ENCODE measurements at regions not wholly inside any gene's neighbourhood (a gene's known extent, or its start where the extent isn't known, plus 50 kb on each side); places are given as distances from the start of the nearest gene placed in this dataset.

DNA sequence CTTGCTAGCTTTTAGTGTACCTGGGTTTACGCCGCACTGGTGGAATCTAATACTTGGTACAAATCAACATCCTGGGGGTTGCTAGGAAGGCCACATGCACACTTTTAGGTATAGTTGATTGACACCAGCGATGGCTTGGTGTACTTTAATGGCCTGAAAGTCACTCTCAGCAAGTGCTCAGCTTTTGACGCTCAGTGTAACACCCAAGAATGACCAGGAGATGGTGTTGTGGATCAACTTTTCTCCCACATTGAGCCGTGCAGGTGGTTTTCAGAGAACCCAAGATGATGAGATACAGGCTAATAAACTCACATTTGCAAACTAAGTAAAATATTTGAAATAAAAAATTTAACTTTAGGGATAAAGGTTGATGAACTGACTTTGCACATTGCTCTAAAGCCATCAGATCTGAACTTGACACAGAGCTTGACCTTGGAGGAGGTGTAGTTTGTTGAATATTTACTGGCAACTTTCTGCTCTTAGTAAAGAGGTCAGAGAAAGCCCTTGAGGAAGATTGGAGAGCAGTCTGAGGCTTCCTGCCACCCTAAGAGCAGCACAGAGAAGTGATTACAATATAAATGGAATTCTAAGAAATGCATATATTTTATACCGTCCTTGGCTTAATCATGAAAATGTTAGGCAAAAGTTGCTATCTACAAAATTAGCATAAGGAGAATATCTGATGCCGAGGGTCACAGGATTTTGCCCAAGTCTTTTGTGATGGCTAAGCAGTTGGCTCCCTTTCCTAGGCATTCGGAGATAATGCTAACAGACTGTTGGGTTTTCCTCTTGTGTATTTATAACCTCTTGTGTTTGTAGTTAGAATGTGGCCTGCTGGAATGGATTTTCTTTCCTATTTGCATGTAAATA is 143.4 kb upstream of the RASGRP1 start:
- ATAC-seq (peak; percentile 88), DNase-seq (no peak)

DNA sequence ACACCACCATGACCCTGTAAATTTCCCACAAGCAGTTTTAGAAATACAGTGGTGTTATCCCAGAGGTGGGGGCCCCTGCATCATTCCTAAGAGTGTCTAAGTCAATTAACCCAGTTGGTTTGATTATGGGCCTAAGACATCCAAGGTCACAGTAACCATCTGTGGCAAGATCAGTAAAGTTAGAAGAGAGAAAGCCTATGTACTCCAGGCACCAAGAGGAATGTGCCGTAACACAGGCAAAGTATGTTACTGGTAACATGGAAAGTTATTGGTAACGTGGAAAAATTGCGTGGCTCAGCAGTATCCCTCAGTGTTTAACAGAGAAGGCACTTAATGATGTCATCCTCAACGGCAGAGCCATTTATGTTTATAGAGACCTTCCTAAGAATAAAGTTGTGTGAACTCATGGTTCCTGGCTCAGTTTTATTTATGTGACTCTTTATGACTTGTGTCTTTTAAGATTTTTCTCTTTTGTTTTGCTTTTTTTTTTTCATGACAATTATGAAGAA is 144.1 kb upstream of the RASGRP1 start:
- Histone ChIP-seq H3K36me3 (no peaks in the 10 kb centered on the region), H3K4me3 (no peak overlapping the region), H3K4me1 (no peaks in the 10 kb centered on the region), H3K9me3 (no peaks in the 10 kb centered on the region), H3K27ac (no peak overlapping the region), H3K27me3 (no peaks in the 10 kb centered on the region)
- DNase-seq: no peak
- ATAC-seq: no peak
- intact Hi-C loops (cut with DNase I): no loop called here
- TF ChIP-seq, protein P1, sequence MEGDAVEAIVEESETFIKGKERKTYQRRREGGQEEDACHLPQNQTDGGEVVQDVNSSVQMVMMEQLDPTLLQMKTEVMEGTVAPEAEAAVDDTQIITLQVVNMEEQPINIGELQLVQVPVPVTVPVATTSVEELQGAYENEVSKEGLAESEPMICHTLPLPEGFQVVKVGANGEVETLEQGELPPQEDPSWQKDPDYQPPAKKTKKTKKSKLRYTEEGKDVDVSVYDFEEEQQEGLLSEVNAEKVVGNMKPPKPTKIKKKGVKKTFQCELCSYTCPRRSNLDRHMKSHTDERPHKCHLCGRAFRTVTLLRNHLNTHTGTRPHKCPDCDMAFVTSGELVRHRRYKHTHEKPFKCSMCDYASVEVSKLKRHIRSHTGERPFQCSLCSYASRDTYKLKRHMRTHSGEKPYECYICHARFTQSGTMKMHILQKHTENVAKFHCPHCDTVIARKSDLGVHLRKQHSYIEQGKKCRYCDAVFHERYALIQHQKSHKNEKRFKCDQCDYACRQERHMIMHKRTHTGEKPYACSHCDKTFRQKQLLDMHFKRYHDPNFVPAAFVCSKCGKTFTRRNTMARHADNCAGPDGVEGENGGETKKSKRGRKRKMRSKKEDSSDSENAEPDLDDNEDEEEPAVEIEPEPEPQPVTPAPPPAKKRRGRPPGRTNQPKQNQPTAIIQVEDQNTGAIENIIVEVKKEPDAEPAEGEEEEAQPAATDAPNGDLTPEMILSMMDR (IDR thresholded peaks at IDR 0.05): no peak

More for the DNA sequence above, 143.4 kb upstream of the RASGRP1 start:
- TF ChIP-seq, protein P1 (IDR thresholded peaks at IDR 0.05): peak; percentile 67
- Histone ChIP-seq H3K36me3 (no peaks in the 10 kb centered on the region), H3K9me3 (no peaks in the 10 kb centered on the region), H3K4me1 (no peaks in the 10 kb centered on the region), H3K4me3 (no peak overlapping the region), H3K27me3 (no peaks in the 10 kb centered on the region), H3K27ac (no peak overlapping the region)
- intact Hi-C loops (cut with DNase I): no loop called here

DNA sequence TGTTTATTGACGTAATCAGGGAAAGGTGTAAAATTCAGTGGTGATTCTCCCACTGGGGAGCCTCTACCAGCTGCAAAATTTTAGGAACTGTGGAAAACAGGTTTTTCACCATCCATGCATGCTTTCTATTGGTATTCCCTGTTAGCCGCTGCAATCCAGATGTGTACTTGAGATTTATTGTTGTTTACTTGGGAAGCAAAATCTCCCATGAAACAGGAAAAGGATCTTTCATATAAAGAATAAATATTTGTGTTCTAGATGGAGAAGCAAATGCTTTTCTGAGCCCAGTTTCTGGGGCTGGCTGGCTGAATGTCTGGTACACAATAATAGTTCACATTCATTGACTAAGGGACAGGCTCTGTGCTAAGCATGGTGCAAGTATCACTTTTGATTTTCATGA is 144.6 kb upstream of the RASGRP1 start:
- ATAC-seq (no peak), DNase-seq (no peak)
- no peak overlapping the region for H3K4me3 ChIP-seq
- no peaks in the 10 kb centered on the region for H3K27me3 ChIP-seq
- TF ChIP-seq, protein P1 (IDR thresholded peaks at IDR 0.05): no peak
- no peaks in the 10 kb centered on the region for H3K4me1 ChIP-seq
- H3K9me3 ChIP-seq: no peaks in the 10 kb centered on the region
- intact Hi-C loops (cut with DNase I): no loop called here
- H3K27ac ChIP-seq: no peak overlapping the region
- no peaks in the 10 kb centered on the region for H3K36me3 ChIP-seq

DNA sequence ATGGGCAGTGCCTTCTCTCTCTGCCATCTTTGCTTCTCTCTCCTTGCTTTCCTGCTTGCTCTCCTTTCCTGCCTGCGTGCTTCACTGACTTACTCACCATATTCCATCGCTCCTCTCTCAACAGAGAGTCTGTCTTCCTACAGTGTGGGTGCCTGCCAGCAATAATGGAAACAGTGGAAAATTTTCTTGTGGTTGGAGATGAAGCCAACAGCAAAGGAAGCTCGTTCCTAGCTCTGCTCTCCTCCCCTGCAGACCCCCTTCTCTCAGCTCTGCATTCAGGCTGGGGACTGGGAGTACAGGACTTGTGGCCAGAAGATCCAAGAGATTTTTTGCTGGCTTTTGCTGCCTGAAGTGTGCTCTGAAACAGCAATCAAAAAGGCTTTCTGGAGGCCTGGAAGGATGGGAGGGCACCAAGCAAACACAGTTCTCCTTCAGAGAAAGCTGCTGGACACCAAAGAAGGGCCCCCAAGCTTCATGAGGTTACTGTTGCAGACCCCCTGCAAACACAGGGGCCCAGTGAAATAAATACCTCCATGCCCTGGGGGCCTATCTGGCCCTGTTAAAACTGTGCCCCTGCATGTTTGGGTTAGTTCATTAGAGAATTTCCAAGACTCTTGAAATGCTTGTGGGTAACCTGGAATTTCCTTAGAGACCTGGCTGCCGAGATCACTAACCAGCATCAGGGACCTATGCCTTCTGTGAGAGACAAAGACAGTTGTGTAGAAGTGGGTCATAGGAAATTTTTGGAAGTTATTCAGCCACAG is 149.9 kb upstream of the RASGRP1 start:
- no peak for DNase-seq
- intact Hi-C loops (cut with DNase I): no loop called here
- ATAC-seq: no peak
- no peak overlapping the region for H3K27ac ChIP-seq
- TF ChIP-seq, protein P1 (IDR thresholded peaks at IDR 0.05): no peak
- no peaks in the 10 kb centered on the region for H3K9me3 ChIP-seq
- H3K27me3 ChIP-seq: no peaks in the 10 kb centered on the region
- no peak overlapping the region for H3K4me3 ChIP-seq
- H3K4me1 ChIP-seq: no peaks in the 10 kb centered on the region
- H3K36me3 ChIP-seq: no peaks in the 10 kb centered on the region

DNA sequence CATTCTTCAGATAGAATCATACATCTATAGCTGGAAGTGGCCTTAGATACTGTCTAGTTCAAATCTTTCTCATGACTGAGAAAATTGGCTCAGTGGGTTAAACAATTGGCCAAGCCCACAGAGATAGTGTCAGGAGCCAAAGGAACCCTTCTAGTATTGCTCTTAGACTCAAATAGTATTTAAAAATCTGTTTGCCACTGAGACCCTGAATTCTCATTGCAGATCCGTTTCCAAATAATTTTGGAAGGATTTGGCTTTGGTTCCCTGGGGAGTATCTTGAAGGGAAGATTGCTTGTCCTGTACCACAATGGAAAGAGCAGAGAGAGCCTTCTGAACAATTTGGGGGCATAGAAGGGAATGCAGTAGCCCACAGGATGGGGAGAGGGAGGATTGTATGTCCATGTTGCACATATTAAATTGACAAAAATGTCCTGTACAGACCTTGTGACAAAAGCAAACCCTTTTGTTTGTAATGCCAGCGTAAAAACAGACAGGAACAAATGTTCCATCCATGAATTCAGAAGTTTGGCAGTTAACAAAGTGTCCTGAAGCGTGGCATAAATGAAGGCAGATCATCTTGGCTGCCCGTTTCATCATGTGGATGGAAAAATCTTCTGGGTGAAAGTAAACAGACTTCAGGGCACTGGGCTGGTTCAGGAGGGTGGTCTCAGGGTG is 156.4 kb upstream of the RASGRP1 start:
- TF ChIP-seq, protein P1 (IDR thresholded peaks at IDR 0.05): no peak
- H3K4me3 ChIP-seq: no peak overlapping the region
- no peaks in the 10 kb centered on the region for H3K9me3 ChIP-seq
- intact Hi-C loops (cut with DNase I): no loop called here
- H3K4me1 ChIP-seq: no peaks in the 10 kb centered on the region
- no peaks in the 10 kb centered on the region for H3K27me3 ChIP-seq
- H3K36me3 ChIP-seq: no peaks in the 10 kb centered on the region
- H3K27ac ChIP-seq: no peak overlapping the region
- ATAC-seq (no peak), DNase-seq (no peak)
